H9 (cell line): ENCODE measurements at regions not wholly inside any gene's neighbourhood (a gene's known extent, or its start where the extent isn't known, plus 50 kb on each side); places are given as distances from the start of the nearest gene placed in this dataset.

ENCODE experiments used
- DNase-seq: peaks from one replicate; pipeline ENCODE4 v3.0.0-alpha.2; 2017
- H2AFZ ChIP-seq: one replicate; pipeline ENCODE4 v1.6.1; 2013; ENCODE audit warnings: mild to moderate bottlenecking, low read length, control low read depth, moderate library complexity
- H2AK5ac ChIP-seq: 2 replicates; pipeline ENCODE4 v1.6.1; 2013; ENCODE audit warnings: low read length, control low read depth, mixed read lengths; ENCODE audit not compliant: insufficient read length
- H2BK120ac ChIP-seq: one replicate; pipeline ENCODE4 v1.6.1; 2013; ENCODE audit warnings: low read depth, mild to moderate bottlenecking, low read length, control low read depth, inconsistent platforms; ENCODE audit not compliant: poor library complexity, severe bottlenecking
- H2BK12ac ChIP-seq: 2 replicates; pipeline ENCODE4 v1.6.1; 2013; ENCODE audit warnings: low read length, control low read depth, mixed read lengths, low read depth; ENCODE audit not compliant: insufficient read length
- H2BK15ac ChIP-seq: 2 replicates; pipeline ENCODE4 v1.6.1; 2013; ENCODE audit warnings: low read depth, low read length, control low read depth
- H2BK20ac ChIP-seq: one replicate; pipeline ENCODE4 v1.6.1; 2013; ENCODE audit warnings: low read depth, mild to moderate bottlenecking, low read length, control low read depth, inconsistent platforms; ENCODE audit not compliant: poor library complexity, severe bottlenecking
- H2BK5ac ChIP-seq: 2 replicates; pipeline ENCODE4 v1.6.1; 2013; ENCODE audit warnings: low read length, control low read depth, mixed read lengths; ENCODE audit not compliant: insufficient read length
- H3K14ac ChIP-seq: 2 replicates; pipeline ENCODE4 v1.6.1; 2013; ENCODE audit warnings: low read length, control low read depth; ENCODE audit not compliant: insufficient read depth
- H3K18ac ChIP-seq: 2 replicates; pipeline ENCODE4 v1.6.1; 2013; ENCODE audit warnings: low read depth, mild to moderate bottlenecking, mixed read lengths, low read length, control low read depth; ENCODE audit not compliant: insufficient read length
- H3K23ac ChIP-seq: 2 replicates; pipeline ENCODE4 v1.6.1; 2013; ENCODE audit warnings: low read length, control low read depth, mixed read lengths, low read depth; ENCODE audit not compliant: insufficient read length
- H3K23me2 ChIP-seq: 2 replicates; pipeline ENCODE4 v1.6.1; 2013; ENCODE audit warnings: low read depth, mild to moderate bottlenecking, mixed read lengths, low read length, control low read depth; ENCODE audit not compliant: insufficient read length, poor library complexity, severe bottlenecking
- H3K27ac ChIP-seq: 2 replicates; pipeline ENCODE4 v1.5.1; 2013; ENCODE audit warnings: low read length, control low read depth, mixed read lengths, low read depth; ENCODE audit not compliant: insufficient read length
- H3K27me3 ChIP-seq: 2 replicates; pipeline ENCODE4 v1.6.1; 2013; ENCODE audit warnings: low read length, control low read depth, inconsistent platforms; ENCODE audit not compliant: insufficient read depth
- H3K4ac ChIP-seq: 2 replicates; pipeline ENCODE4 v1.6.1; 2013; ENCODE audit warnings: low read depth, mild to moderate bottlenecking, control low read depth, inconsistent platforms, low read length, moderate library complexity
- H3K4me1 ChIP-seq: 2 replicates; pipeline ENCODE4 v1.6.1; 2013; ENCODE audit warnings: low read length, control low read depth, inconsistent platforms; ENCODE audit not compliant: insufficient read depth
- H3K4me2 ChIP-seq: 2 replicates; pipeline ENCODE4 v1.6.1; 2013; ENCODE audit warnings: low read length, control low read depth, mixed read lengths; ENCODE audit not compliant: insufficient read length, insufficient read depth
- H3K56ac ChIP-seq: 2 replicates; pipeline ENCODE4 v1.6.1; 2013; ENCODE audit warnings: low read depth, mild to moderate bottlenecking, mixed read lengths, low read length, control low read depth; ENCODE audit not compliant: insufficient read length
- H3K79me1 ChIP-seq: 2 replicates; pipeline ENCODE4 v1.6.1; 2013; ENCODE audit warnings: low read depth, mild to moderate bottlenecking, moderate library complexity, low read length, control low read depth, inconsistent platforms; ENCODE audit not compliant: insufficient read depth, poor library complexity, severe bottlenecking
- H3K79me2 ChIP-seq: 2 replicates; pipeline ENCODE4 v1.6.1; 2013; ENCODE audit warnings: low read length, control low read depth, inconsistent platforms; ENCODE audit not compliant: insufficient read depth
- H3K9ac ChIP-seq: 2 replicates; pipeline ENCODE4 v1.6.1; 2013; ENCODE audit warnings: low read length, control low read depth, mixed read lengths; ENCODE audit not compliant: insufficient read length; ENCODE audit errors: extremely low read depth
- H3K9me3 ChIP-seq: one replicate; pipeline ENCODE4 v1.6.1; 2013; ENCODE audit warnings: low read depth, low read length, inconsistent platforms; ENCODE audit not compliant: control insufficient read depth
- H3T11ph ChIP-seq: one replicate; pipeline ENCODE4 v1.6.1; 2013; ENCODE audit warnings: mild to moderate bottlenecking, low read length, control low read depth, inconsistent platforms
- H4K20me1 ChIP-seq: one replicate; pipeline ENCODE4 v1.6.1; 2013; ENCODE audit not compliant: control insufficient read depth, insufficient read length, insufficient read depth
- H4K5ac ChIP-seq: 2 replicates; pipeline ENCODE4 v1.6.1; 2013; ENCODE audit warnings: low read depth, mild to moderate bottlenecking, mixed read lengths, low read length, control low read depth; ENCODE audit not compliant: insufficient read length
- H4K8ac ChIP-seq: replicated peaks from 2 replicates; pipeline ENCODE4 v1.6.1; 2013; ENCODE audit warnings: low read length, control low read depth, mixed read lengths, low read depth; ENCODE audit not compliant: insufficient read length
- H4K91ac ChIP-seq: 2 replicates; pipeline ENCODE4 v1.6.1; 2013; ENCODE audit warnings: low read depth, mild to moderate bottlenecking, moderate library complexity, mixed read lengths, low read length, control low read depth; ENCODE audit not compliant: insufficient read length
- H3K27ac Mint-ChIP-seq, 3 experiments: 2 replicates in 2 of 3; 3 replicates in 1 of 3; pipeline ENCODE4 v1.8.0; 2020 to 2021; ENCODE audit warnings: mixed read lengths in 3 of 3, mild to moderate bottlenecking in 1 of 3, moderate library complexity in 1 of 3
- H3K27me3 Mint-ChIP-seq: 2 replicates; pipeline ENCODE4 v1.8.0; 2021; ENCODE audit warnings: low read depth, mild to moderate bottlenecking, moderate library complexity, mixed read lengths
- H3K36me3 Mint-ChIP-seq, 3 experiments: 2 replicates in 2 of 3; 3 replicates in 1 of 3; pipeline ENCODE4 v1.8.0; 2020 to 2021; ENCODE audit warnings: low read depth in 3 of 3, mixed read lengths in 3 of 3; ENCODE audit not compliant: insufficient read depth in 1 of 3
- H3K4me1 Mint-ChIP-seq, 2 experiments: 2 replicates each; pipeline ENCODE4 v1.8.0; 2020; ENCODE audit warnings: mixed read lengths in 2 of 2
- H3K4me3 Mint-ChIP-seq, 2 experiments: 2 replicates in 1 of 2; 3 replicates in 1 of 2; pipeline ENCODE4 v1.8.0; 2020 to 2021; ENCODE audit warnings: mild to moderate bottlenecking in 2 of 2, mixed read lengths in 2 of 2, moderate library complexity in 1 of 2
- H3K9me3 Mint-ChIP-seq, 2 experiments: 2 replicates in 1 of 2; 3 replicates in 1 of 2; pipeline ENCODE4 v1.8.0; 2020; ENCODE audit warnings: mild to moderate bottlenecking in 2 of 2, mixed read lengths in 2 of 2, moderate library complexity in 1 of 2
- CTCF ChIP-seq: fragments of 200-600 bp; sonication (generic); conservative IDR thresholded peaks from 3 replicates; pipeline ENCODE4 v1.8.0; 2021; ENCODE audit warnings: antibody characterized with exemption, mild to moderate bottlenecking
- WGBS: extraction: QIAGEN DNeasy Blood & Tissue Kit; methylation state at CpG from one replicate; pipeline ENCODE4 v1.1.7; 2013; ENCODE audit warnings: missing lambda C conversion rate, low lambda C conversion rate, mixed read lengths; ENCODE audit not compliant: insufficient read length; ENCODE audit errors: extremely low coverage; 5-methylcytosine and 5-hydroxymethylcytosine counted together

DNA sequence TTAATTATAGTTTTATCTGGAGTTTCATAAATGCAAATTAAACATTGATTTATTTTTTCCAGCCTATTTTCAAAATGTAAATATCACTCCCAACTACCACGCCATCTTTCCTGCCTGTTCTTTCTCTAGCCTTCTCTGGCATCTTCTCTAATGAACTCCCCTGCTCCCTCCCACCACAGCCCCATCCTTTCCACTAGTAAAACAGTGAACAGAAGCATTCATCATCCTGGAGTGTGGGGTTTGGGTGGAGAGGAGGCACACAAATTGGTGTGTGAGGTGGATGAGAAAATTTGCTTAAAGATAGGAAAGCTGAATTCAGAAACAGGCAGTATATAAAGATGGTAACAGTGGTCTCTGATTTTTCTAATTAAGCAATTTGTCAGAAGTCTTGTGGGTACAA is 479.4 kb downstream of the ARL4A start:
- no peak overlapping the region for H2BK20ac ChIP-seq
- no peak overlapping the region for H2BK12ac ChIP-seq
- DNase-seq, result no peak
- no peak overlapping the region for H2BK120ac ChIP-seq
- Mint-ChIP-seq H3K27me3 (no peaks in the 10 kb centered on the region), H3K36me3 (no peaks in the 10 kb centered on the region), H3K9me3 (no peaks in the 10 kb centered on the region), H3K27ac (no peak overlapping the region), H3K4me1 (no peaks in the 10 kb centered on the region), H3K4me3 (no peak overlapping the region)
- H3K4ac ChIP-seq, result no peak overlapping the region
- no peak overlapping the region for H2BK15ac ChIP-seq
- H3K9me3 ChIP-seq, result no peaks in the 10 kb centered on the region
- no peaks in the 10 kb centered on the region for H3K23me2 ChIP-seq
- no peaks in the 10 kb centered on the region for H4K20me1 ChIP-seq
- H2BK5ac ChIP-seq, result no peak overlapping the region
- H4K8ac ChIP-seq, result no peak overlapping the region
- no peak overlapping the region for H3K18ac ChIP-seq
- WGBS, result no CpG with 5 or more reads among the region's 1 CpG
- TF ChIP-seq CTCF, result no peak
- H2AFZ ChIP-seq, result no peak overlapping the region
- no peak overlapping the region for H4K91ac ChIP-seq
- H4K5ac ChIP-seq, result no peak overlapping the region
- no peak overlapping the region for H3K4me2 ChIP-seq
- no peak overlapping the region for H3T11ph ChIP-seq
- H3K79me1 ChIP-seq, result no peaks in the 10 kb centered on the region
- no peaks in the 10 kb centered on the region for H3K79me2 ChIP-seq
- no peak overlapping the region for H3K14ac ChIP-seq
- no peak overlapping the region for H2AK5ac ChIP-seq
- H3K9ac ChIP-seq, result no peak overlapping the region
- H3K56ac ChIP-seq, result no peak overlapping the region
- H3K27ac ChIP-seq, result no peak overlapping the region
- H3K23ac ChIP-seq, result no peak overlapping the region
- no peaks in the 10 kb centered on the region for H3K4me1 ChIP-seq
- no peaks in the 10 kb centered on the region for H3K27me3 ChIP-seq
